ENCODE measurements at regions not wholly inside any gene's neighbourhood (a gene's known extent, or its start where the extent isn't known, plus 50 kb on each side); places are given as distances from the start of the nearest gene placed in this dataset.

DNA sequence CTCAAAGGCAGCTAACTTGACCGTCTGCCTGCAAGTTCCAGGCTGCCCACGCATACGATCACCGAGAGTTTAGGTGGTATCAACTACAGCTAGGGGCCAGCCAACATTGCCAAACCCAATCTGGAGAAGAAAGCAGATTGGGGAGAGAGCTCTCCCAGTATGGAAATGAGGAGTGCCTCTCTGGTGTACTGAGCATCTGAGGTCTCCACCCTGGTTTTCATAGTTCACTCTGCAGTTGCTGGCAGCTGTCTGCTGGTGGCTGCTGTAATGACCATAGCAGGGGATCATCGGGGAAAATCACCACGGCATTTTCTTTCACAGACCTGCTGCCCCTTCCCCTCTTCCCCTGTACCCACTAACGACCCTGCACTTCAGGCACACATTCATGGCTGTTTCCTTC, 201.7 kb downstream of the NUFIP1 start (continued):
- TF ChIP-seq RFX5 (IDR thresholded peaks at IDR 0.05; ENCODE audit: borderline replicate concordance, low read depth, low read length) (no peak), TAF1 (IDR thresholded peaks at IDR 0.05; ENCODE audit: low read depth, low read length) (no peak), SAP30 (IDR thresholded peaks at IDR 0.05; ENCODE audit: insufficient read depth, insufficient replicate concordance, low read length) (no peak)
